IPS DF 4.7 (cell line): ENCODE measurements at regions not wholly inside any gene's neighbourhood (a gene's known extent, or its start where the extent isn't known, plus 50 kb on each side); places are given as distances from the start of the nearest gene placed in this dataset.

Experiments
- DNase-seq: peaks from one replicate; pipeline ENCODE4 v3.0.0-alpha.2; 2013; ENCODE audit warnings: low spot score; ENCODE audit errors: extremely low read depth

DNA sequence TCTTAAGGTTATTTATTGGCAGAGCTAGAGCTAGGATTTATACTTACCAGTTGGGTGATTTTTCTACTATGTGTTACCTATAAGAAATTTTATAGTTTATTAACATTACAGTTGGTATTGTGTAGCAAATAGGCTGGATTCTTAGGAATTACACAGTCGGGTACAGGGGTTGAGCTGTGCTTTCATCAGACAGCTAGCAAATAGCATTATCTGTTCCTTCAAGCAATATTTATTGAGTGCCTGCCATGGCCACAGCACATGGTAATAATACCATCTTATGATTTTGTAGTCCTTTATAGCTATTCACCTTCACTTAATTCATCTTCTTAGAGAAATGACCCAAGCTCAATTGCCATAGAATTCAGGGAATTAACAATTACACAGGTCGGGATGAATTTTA, 109.4 kb upstream of the PACRGL start:
- no peak for DNase-seq

GRCh38 chr4:20591571-20591970, 108.7 kb upstream of the PACRGL start:
- DNase-seq = no peak

- DNase-seq = no peak
Observed at GRCh38 chr4:20592013-20592412, 108.2 kb upstream of the PACRGL start.

- no peak for DNase-seq
Observed at GRCh38 chr4:20592663-20593062, 107.6 kb upstream of the PACRGL start.

- no peak for DNase-seq
Observed at GRCh38 chr4:20598626-20599025, 101.6 kb upstream of the PACRGL start.

DNA sequence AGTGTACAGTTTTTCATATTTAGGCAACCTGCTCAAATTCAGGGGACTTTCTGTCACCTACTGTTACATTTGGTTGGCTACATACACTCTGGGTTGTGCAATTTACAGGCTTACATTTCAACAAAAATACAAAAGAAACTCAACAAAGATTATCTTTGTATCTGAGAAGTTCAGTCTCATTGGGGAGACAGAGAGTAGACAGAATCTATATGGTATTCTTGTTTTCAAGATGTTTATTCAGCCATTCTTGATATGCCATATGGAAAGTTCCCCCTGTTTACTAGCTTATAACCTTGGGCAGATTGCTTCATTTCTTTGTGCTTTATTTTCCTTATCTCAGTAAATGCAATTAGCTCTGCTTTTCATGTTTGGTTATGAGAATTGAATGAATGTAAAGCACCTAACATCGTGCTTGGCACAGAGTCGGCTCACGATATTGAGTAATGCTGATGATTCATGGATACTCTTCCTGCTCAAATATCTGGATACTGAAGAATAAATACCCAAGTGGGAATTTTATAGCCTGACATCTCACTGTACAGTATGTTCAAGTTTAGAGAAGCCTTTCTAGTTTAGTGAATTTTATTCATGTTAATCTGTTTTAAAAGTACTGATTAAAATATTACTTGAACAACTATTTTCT, 96.5 kb upstream of the PACRGL start:
- DNase-seq = no peak

DNA sequence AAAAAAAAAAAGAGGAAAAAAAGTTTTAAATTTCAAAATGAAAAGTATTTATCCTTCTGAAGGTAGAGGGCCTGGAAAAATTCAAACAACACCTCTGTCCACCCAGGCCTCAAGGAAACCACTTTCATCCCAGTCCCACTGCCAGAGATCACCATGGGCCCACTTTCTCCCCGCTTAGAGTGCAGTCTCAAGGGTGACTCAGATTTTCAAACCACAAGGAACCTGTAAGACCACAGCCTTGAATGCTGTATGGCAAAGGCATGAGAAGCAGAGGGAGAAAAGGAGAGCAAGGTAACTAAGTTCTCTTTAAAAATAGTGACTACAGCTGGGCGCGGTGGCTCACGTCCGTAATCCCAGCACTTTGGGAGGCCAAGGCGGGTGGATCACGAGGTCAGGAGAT, 87.9 kb upstream of the PACRGL start:
- DNase-seq = no peak

GRCh38 chr4:20614816-20615215, 85.4 kb upstream of the PACRGL start:
- no peak for DNase-seq

DNA sequence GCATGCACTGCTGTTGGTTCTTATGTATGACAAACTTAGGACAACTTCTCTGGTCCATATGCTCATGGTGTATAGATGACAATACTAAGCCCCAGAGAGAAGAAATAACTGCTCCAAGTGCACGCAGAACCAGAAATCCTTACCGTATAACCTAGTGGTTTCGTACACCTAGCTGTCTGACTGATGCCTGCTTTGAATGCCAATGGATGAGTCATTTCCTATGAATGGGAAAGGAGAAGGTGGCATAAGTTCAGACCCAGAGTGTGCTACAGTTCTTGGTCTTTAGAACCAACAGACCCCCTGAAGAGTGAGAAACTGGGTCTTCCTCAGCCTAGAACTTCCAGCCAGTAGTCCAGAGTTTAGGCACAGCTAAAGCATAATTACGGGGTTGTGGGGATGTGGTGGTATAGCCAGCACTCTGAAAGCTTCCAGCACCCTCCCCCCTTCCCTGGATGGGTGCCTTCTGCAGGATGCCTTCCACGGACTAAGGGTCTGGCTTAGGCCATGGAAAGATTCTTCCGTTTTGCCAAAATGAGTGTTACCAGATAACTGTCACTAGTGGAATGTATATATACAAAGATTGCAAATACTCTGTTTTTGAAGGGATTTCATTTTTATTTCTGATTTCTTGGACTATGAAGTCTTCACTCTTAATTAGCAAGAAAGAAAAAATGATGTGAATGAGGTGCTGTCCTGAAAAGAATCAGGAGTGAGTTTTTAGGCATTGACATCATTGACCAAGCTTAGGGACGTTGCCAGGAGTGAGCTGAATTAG, 84.6 kb upstream of the PACRGL start:
- no peak for DNase-seq

GRCh38 chr4:20616313-20616712, 83.9 kb upstream of the PACRGL start:
- no peak for DNase-seq

GRCh38 chr4:20616848-20617247, 83.4 kb upstream of the PACRGL start:
- DNase-seq = no peak

- no peak for DNase-seq
Observed at GRCh38 chr4:20617678-20618396, 82.4 kb upstream of the PACRGL start.

- DNase-seq = no peak
Observed at GRCh38 chr4:20618731-20619130, 81.5 kb upstream of the PACRGL start.

DNA sequence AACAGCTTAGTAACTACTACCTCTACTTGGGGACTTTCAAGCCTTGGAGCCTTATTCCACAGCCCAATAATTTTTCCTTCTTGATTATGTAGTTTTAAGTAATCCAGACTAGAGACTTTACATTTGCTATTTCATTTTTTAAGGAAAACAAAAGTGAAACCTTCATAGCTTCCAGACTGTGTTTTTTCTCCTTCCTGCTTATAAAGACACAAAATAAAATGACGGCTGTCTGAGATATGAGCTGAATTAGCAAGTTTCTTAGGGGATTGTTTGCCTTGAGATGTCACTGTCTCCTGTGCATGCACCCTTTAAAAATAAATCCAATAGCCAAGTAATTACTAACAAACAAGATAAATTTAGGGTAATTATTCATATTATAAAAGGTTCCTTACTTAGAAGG, 78.8 kb upstream of the PACRGL start:
- DNase-seq = no peak

DNA sequence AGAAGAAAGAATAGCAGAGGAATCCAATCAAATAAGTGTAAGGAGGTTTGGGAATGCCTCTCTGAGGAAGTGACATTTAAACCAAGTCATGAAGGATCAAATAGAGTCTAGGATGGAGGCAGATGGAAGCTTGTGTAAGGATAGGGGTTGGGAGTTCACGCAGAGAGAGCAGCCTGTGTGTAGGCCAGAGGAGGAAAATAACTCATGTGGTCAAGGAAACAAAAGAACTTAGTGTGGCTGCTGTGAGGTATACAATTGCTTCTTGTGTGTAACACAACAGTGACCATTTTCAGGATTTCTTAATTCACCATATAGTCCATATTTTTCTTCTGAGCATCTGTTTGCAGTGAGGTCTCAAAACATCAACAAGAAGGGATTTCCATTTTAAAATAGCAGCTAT, 77.6 kb upstream of the PACRGL start:
- DNase-seq = no peak

GRCh38 chr4:20623939-20624338, 76.3 kb upstream of the PACRGL start:
- DNase-seq = no peak

DNA sequence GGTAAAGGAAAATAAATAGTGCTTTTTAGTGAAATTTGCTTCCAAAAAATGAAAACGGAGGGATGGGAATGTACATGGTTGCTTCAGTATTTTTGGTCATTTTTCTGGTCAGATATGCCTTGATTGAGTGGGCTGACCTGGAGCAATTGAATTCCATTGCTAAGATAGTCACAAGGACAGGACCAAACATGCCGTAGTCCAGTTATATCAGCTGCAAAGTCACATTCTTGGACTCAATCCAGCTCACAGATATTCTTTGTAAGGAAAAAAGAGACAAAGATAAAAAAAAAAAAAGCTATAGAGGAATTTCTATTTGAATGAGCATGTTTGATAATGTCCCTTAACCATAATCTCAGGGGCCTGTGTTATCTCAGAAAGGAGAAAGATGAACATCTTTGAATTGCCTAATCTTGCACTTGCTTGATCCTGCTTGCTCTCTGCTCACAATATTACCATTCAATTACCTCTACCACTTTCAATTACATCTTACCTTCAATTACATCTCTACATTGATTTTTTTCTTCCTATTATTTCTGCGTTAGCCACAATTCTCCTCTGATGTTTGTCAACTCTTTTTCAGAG, 75.4 kb upstream of the PACRGL start:
- no peak for DNase-seq

GRCh38 chr4:20625426-20625825, 74.8 kb upstream of the PACRGL start:
- DNase-seq = no peak

- no peak for DNase-seq
Observed at GRCh38 chr4:20626326-20627005, 73.8 kb upstream of the PACRGL start.

DNA sequence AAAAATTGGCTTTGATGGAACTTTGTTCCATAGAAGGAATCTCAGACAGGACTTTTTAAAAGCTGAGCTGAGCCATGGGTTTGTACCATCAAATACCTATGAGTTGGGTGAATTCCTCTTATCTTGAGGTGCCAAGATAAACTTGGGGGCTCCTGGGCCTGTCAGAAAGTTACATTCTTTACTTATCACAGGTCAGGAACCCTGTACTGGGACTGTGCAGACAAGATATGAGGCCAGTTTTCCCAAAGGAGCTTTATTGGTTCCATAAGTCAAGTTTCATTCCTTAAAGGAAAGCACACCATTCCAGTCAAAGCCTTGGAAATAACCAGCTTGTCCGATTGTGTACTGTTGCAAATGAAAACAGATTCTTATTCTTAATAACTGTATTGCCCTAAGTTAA, 72.4 kb upstream of the PACRGL start:
- DNase-seq = no peak
